ENCODE measurements at regions not wholly inside any gene's neighbourhood (a gene's known extent, or its start where the extent isn't known, plus 50 kb on each side); places are given as distances from the start of the nearest gene placed in this dataset.
A peak's percentile ranks its signal among the peaks of the same experiment; 100 is the strongest.

DNA sequence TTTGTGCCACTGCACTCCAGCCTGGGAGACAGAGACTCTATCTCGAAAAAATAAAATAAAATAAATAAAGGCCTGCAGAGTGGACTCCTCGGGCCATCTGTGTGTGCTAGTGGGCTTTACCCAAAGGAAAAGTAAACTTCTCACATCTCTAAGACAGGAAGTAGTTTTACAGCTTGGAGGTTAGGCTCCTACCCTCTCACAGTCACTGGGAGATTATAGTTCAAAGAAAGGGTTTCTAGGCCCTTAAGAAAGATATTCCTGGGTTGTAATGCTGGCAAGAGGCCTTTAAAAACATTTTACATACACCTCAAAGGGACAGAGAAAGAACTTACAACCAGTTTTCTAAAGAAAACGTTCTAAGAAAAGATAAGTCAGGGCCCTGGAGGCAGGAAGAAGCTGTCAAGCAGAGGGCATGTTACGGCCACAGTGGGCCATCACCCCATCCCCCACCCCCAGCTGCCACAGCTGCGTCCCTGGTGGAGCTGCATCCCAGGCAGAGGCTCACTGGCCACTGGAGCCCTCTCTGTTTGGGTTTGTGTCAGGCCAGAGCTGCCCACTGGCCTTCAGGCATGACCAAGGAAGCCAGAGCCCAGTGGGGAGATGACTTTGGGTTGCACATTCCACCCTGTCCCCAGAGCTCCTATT is 78.1 kb upstream of the CDK20 start:
- H3K36me3 Mint-ChIP-seq (ENCODE audit: insufficient read depth) = no peaks in the 10 kb centered on the region
- DNase-seq (no peak), ATAC-seq (replicated peaks) (no peak)
- H3K4me3 Mint-ChIP-seq = no peak overlapping the region
- peaks cover 16 to 41% of the 10 kb centered on the region in 2 donors for H3K27me3 Mint-ChIP-seq
- H3K4me1 Mint-ChIP-seq (ENCODE audit: low read depth in 2 of 2) = peaks cover 0 to 4% of the 10 kb centered on the region in 2 donors
- H3K27ac Mint-ChIP-seq = no peak overlapping the region
- H3K9me3 Mint-ChIP-seq = no peaks in the 10 kb centered on the region

GRCh38 chr9:88051138-88051537 is 76.8 kb upstream of the CDK20 start:
- Mint-ChIP-seq H3K4me1 (ENCODE audit: low read depth in 2 of 2) (peaks cover 0 to 4% of the 10 kb centered on the region in 2 donors), H3K4me3 (no peak overlapping the region)
- DNase-seq = no peak

DNA sequence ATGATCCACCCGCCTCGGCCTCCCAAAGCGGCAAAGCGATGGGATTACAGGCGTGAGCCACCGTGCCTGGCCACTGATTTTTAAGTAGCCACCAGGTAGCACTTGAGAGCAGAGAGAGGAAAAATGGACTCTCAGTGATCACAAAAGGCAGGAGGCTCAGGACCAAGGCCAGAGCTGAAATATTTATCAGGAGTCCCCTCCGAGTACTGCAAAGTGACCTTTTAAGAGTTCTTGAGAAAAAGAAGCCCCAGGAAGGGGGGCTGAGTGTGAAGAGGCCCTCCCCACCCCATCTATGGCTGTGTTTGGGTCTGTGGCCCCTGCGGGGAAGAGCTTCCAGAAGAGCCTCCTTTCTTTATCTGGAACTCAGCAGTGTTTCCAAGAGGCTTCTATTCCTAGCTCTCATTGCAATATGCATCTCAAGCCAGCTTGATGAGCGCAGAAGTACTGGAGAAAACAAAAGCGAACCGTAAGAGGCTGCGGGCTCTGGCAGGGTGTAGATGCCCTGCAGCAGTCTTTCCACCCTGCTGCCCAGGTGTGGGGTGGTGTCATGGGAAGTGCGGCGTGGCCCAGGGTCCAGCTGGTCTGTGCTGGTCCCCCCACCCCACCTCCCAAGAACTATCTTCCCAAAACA is 75.5 kb upstream of the CDK20 start:
- H3K27ac Mint-ChIP-seq = no peak overlapping the region

More at GRCh38 chr9:88051138-88051537, 76.8 kb upstream of the CDK20 start:
- Mint-ChIP-seq H3K27me3 (peaks cover 16 to 52% of the 10 kb centered on the region in 2 donors), H3K27ac (no peak overlapping the region), H3K36me3 (ENCODE audit: insufficient read depth) (no peaks in the 10 kb centered on the region), H3K9me3 (no peaks in the 10 kb centered on the region)
- ATAC-seq (replicated peaks) = no peak

DNA sequence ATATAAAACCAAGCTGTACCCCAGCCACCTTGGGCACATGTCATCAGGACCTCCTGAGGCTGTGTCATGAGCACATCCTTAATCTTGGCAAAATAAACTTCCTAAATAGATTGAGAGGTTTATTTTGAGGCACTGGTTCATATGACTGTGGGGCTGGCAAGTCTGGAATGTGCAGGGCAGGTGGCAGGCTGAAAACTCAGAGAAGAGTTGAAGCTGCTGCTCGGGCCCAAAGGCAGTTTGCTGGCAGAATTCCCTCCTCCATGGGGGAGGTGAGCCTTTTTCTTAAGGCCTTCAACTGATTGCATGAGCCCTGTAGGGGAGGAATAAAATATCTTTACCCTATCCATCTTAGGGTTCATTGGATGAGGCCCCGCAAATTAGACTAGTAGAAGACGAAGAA is 72.2 kb upstream of the CDK20 start:
- no peaks in the 10 kb centered on the region for H3K36me3 Mint-ChIP-seq (ENCODE audit: insufficient read depth)
- DNase-seq = no peak
- peaks cover 0 to 3% of the 10 kb centered on the region in 2 donors for H3K4me1 Mint-ChIP-seq (ENCODE audit: low read depth in 2 of 2)

More for the DNA sequence above, 75.5 kb upstream of the CDK20 start:
- Mint-ChIP-seq H3K4me3 (peak overlapping the region; percentile 44 to 46), H3K27me3 (peaks cover 7 to 38% of the 10 kb centered on the region in 2 donors), H3K4me1 (ENCODE audit: low read depth in 2 of 2) (peaks cover 0 to 4% of the 10 kb centered on the region in 2 donors), H3K36me3 (ENCODE audit: insufficient read depth) (no peaks in the 10 kb centered on the region), H3K9me3 (peaks cover 0 to 3% of the 10 kb centered on the region in 2 donors)
- DNase-seq (no peak), ATAC-seq (replicated peaks) (no peak)

GRCh38 chr9:88045686-88046085 is 71.4 kb upstream of the CDK20 start:
- ATAC-seq (replicated peaks) = no peak
- Mint-ChIP-seq H3K36me3 (ENCODE audit: insufficient read depth) (no peaks in the 10 kb centered on the region), H3K4me1 (ENCODE audit: low read depth in 2 of 2) (peaks cover 0 to 1% of the 10 kb centered on the region in 2 donors)

More for the DNA sequence above, 72.2 kb upstream of the CDK20 start:
- Mint-ChIP-seq H3K27ac (no peak overlapping the region), H3K9me3 (peaks cover 6 to 18% of the 10 kb centered on the region in 2 donors), H3K27me3 (peaks cover 15 to 51% of the 10 kb centered on the region in 2 donors), H3K4me3 (no peak overlapping the region)
- ATAC-seq (replicated peaks) = no peak

GRCh38 chr9:88044200-88044599 is 69.9 kb upstream of the CDK20 start:
- ATAC-seq (replicated peaks) (no peak), DNase-seq (no peak)
- H3K36me3 Mint-ChIP-seq (ENCODE audit: insufficient read depth) = no peaks in the 10 kb centered on the region
- peaks cover 6 to 18% of the 10 kb centered on the region in 2 donors for H3K9me3 Mint-ChIP-seq
- peaks cover 17 to 42% of the 10 kb centered on the region in 2 donors for H3K27me3 Mint-ChIP-seq
- no peak overlapping the region for H3K4me3 Mint-ChIP-seq
- no peak overlapping the region for H3K27ac Mint-ChIP-seq
- H3K4me1 Mint-ChIP-seq (ENCODE audit: low read depth in 2 of 2) = no peaks in the 10 kb centered on the region

More at GRCh38 chr9:88045686-88046085, 71.4 kb upstream of the CDK20 start:
- peaks cover 6 to 18% of the 10 kb centered on the region in 2 donors for H3K9me3 Mint-ChIP-seq
- DNase-seq = no peak
- no peak overlapping the region for H3K4me3 Mint-ChIP-seq
- H3K27me3 Mint-ChIP-seq = peaks cover 17 to 47% of the 10 kb centered on the region in 2 donors
- H3K27ac Mint-ChIP-seq = no peak overlapping the region

GRCh38 chr9:88043647-88044046 is 69.3 kb upstream of the CDK20 start:
- H3K4me3 Mint-ChIP-seq = no peak overlapping the region
- H3K9me3 Mint-ChIP-seq = peaks cover 6 to 18% of the 10 kb centered on the region in 2 donors
- ATAC-seq (replicated peaks) = no peak
- no peak overlapping the region for H3K27ac Mint-ChIP-seq
- no peaks in the 10 kb centered on the region for H3K36me3 Mint-ChIP-seq (ENCODE audit: insufficient read depth)
- H3K4me1 Mint-ChIP-seq (ENCODE audit: low read depth in 2 of 2) = no peaks in the 10 kb centered on the region
- peaks cover 17 to 42% of the 10 kb centered on the region in 2 donors for H3K27me3 Mint-ChIP-seq
- DNase-seq = no peak

- DNase-seq (no peak), ATAC-seq (replicated peaks) (no peak)
- peaks cover 13 to 32% of the 10 kb centered on the region in 2 donors for H3K9me3 Mint-ChIP-seq
- H3K36me3 Mint-ChIP-seq (ENCODE audit: insufficient read depth) = no peaks in the 10 kb centered on the region
- H3K4me1 Mint-ChIP-seq (ENCODE audit: low read depth in 2 of 2) = no peaks in the 10 kb centered on the region
- no peak overlapping the region for H3K4me3 Mint-ChIP-seq
- H3K27ac Mint-ChIP-seq = no peak overlapping the region
- H3K27me3 Mint-ChIP-seq = peaks cover 10 to 22% of the 10 kb centered on the region in 2 donors
Observed at GRCh38 chr9:88041447-88041846, 67.1 kb upstream of the CDK20 start.

- peaks cover 16 to 28% of the 10 kb centered on the region in 2 donors for H3K27me3 Mint-ChIP-seq
- no peak overlapping the region for H3K4me3 Mint-ChIP-seq
- peaks cover 7 to 14% of the 10 kb centered on the region in 2 donors for H3K9me3 Mint-ChIP-seq
- H3K36me3 Mint-ChIP-seq (ENCODE audit: insufficient read depth) = no peaks in the 10 kb centered on the region
- H3K27ac Mint-ChIP-seq = no peak overlapping the region
- DNase-seq (no peak), ATAC-seq (replicated peaks) (no peak)
- no peaks in the 10 kb centered on the region for H3K4me1 Mint-ChIP-seq (ENCODE audit: low read depth in 2 of 2)
Observed at GRCh38 chr9:88037285-88037845, 63.0 kb upstream of the CDK20 start.

DNA sequence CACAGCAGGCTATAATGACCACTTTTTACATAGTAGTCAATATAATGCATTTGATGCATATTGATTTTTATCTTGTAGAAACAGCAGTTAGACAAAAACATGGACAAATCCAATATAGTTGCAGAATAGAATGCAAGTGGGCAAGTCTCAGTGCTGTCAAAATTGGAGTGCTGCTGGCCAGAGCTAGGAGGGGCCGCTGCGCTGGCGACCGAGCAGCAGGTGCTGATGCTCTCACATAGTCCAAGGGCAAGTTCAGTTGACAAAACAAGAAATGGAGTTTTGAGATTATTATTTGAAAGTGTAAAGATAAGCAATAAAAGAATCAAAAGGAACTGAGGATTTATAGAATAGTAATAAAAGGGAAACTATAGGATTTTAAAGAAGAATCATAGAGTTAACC is 60.6 kb upstream of the CDK20 start:
- H3K4me1 Mint-ChIP-seq (ENCODE audit: low read depth in 2 of 2) = no peaks in the 10 kb centered on the region
- ATAC-seq (replicated peaks) (no peak), DNase-seq (no peak)
- H3K4me3 Mint-ChIP-seq = no peak overlapping the region
- H3K36me3 Mint-ChIP-seq (ENCODE audit: insufficient read depth) = no peaks in the 10 kb centered on the region
- H3K27ac Mint-ChIP-seq = no peak overlapping the region
- peaks cover 7 to 14% of the 10 kb centered on the region in 2 donors for H3K9me3 Mint-ChIP-seq
- H3K27me3 Mint-ChIP-seq = peaks cover 10 to 21% of the 10 kb centered on the region in 2 donors

GRCh38 chr9:88033359-88033702 is 59.0 kb upstream of the CDK20 start:
- ATAC-seq (replicated peaks) = no peak

DNA sequence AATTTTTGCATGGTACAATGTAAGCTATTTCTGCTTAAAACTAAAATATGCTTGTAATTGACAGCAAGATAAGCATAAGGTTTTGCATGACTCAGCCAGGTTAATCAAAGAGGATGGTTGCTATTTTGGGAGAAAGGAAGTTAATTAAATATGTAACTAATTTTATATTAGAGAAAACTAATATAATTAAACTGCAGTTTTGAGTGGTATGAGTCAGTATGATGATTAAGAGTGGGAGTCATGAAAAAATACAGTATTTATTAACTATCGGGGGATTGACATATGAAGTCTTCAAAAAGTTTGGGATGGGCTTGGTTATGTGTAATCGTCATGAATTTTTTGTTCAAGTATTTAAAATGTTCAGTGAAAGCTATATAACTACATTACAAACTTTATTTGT is 54.0 kb upstream of the CDK20 start:
- Mint-ChIP-seq H3K36me3 (ENCODE audit: insufficient read depth) (no peaks in the 10 kb centered on the region), H3K4me3 (no peak overlapping the region), H3K27me3 (peaks cover 5 to 10% of the 10 kb centered on the region in 2 donors), H3K9me3 (no peaks in the 10 kb centered on the region), H3K27ac (no peak overlapping the region), H3K4me1 (ENCODE audit: low read depth in 2 of 2) (no peaks in the 10 kb centered on the region)
- no peak for DNase-seq
- ATAC-seq (replicated peaks) = no peak

More at GRCh38 chr9:88033359-88033702, 59.0 kb upstream of the CDK20 start:
- Mint-ChIP-seq H3K27ac (no peak overlapping the region), H3K36me3 (ENCODE audit: insufficient read depth) (no peaks in the 10 kb centered on the region), H3K4me1 (ENCODE audit: low read depth in 2 of 2) (no peaks in the 10 kb centered on the region), H3K4me3 (no peak overlapping the region), H3K9me3 (peaks cover 7 to 14% of the 10 kb centered on the region in 2 donors), H3K27me3 (peaks cover 10 to 21% of the 10 kb centered on the region in 2 donors)
- no peak for DNase-seq

GRCh38 chr9:88026118-88026479 is 51.8 kb upstream of the CDK20 start:
- DNase-seq (no peak), ATAC-seq (replicated peaks) (no peak)
- Mint-ChIP-seq H3K27ac (no peak overlapping the region), H3K27me3 (peaks cover 6 to 15% of the 10 kb centered on the region in 2 donors), H3K4me1 (ENCODE audit: low read depth in 2 of 2) (no peaks in the 10 kb centered on the region), H3K4me3 (no peak overlapping the region), H3K36me3 (ENCODE audit: insufficient read depth) (no peaks in the 10 kb centered on the region), H3K9me3 (no peaks in the 10 kb centered on the region)
